Tibial artery (tissue), 4 donors: ENCODE measurements at regions not wholly inside any gene's neighbourhood (a gene's known extent, or its start where the extent isn't known, plus 50 kb on each side); places are given as distances from the start of the nearest gene placed in this dataset.

Experiments used
- DNase-seq, 2 donors: peaks; one replicate each; pipeline ENCODE4 v3.0.0-alpha.2; 2019
- H3K27ac ChIP-seq, 2 donors: fragments of 200-600 bp; sonication (generic) in 1 of 2; 1 replicate in 1 of 2; 2 replicates in 1 of 2; pipeline ENCODE4 v1.5.1; 2018 to 2019; ENCODE audit warnings: mild to moderate bottlenecking in 1 of 2
- H3K27me3 ChIP-seq, 2 donors: fragments of 200-600 bp; sonication (generic) in 1 of 2; one replicate each; pipeline versions ENCODE4 v1.5.1 to v1.6.0; 2016 to 2019
- H3K36me3 ChIP-seq, 3 donors: fragments of 200-600 bp; sonication (generic) in 2 of 3; one replicate each; pipeline ENCODE4 v1.5.1; 2016 to 2019; ENCODE audit warnings: mild to moderate bottlenecking in 2 of 3
- H3K4me1 ChIP-seq, 4 donors: fragments of 200-600 bp; sonication (generic) in 2 of 4; 1 replicate in 3 of 4; 2 replicates in 1 of 4; pipeline ENCODE4 v1.5.1; 2016 to 2019
- H3K4me3 ChIP-seq, 2 donors: fragments of 200-600 bp; sonication (generic) in 1 of 2; 1 replicate in 1 of 2; 2 replicates in 1 of 2; pipeline ENCODE4 v1.5.1; 2018 to 2019; ENCODE audit warnings: mild to moderate bottlenecking in 2 of 2
- H3K9me3 ChIP-seq, 3 donors: fragments of 200-600 bp; sonication (generic) in 1 of 3; one replicate each; pipeline ENCODE4 v1.5.1; 2016 to 2019
- CTCF ChIP-seq, 2 experiments: fragments of 200-600 bp in 1 of 2; fragments of 450-650 bp in 1 of 2; IDR thresholded peaks; one replicate each; pipeline ENCODE4 v1.5.1; 2017 to 2019; ENCODE audit warnings: antibody characterized with exemption in 2 of 2, mild to moderate bottlenecking in 1 of 2, moderate library complexity in 1 of 2
- intact Hi-C: fragments of 100-400 bp; cut with DNase I; formaldehyde crosslinking; loops from one replicate; pipeline ENCODE4 v1.15.0; 2023; ENCODE audit warnings: low total_unique reads

GRCh38 chr2:240256704-240257637, 116.5 kb upstream of the OTOS start:
- no peaks in the 10 kb centered on the region for H3K36me3 ChIP-seq
- no peak for TF ChIP-seq CTCF (IDR thresholded peaks at IDR 0.05)
- H3K4me1 ChIP-seq = peaks cover 5 to 43% (median 36%) of the 10 kb centered on the region in 4 donors
- H3K4me3 ChIP-seq = no peak overlapping the region
- intact Hi-C loops = no loop called here
- DNase-seq = no peak
- no peaks in the 10 kb centered on the region for H3K27me3 ChIP-seq
- no peaks in the 10 kb centered on the region for H3K9me3 ChIP-seq
- peak overlapping the region in 1 of 2 donors; percentile 99 for H3K27ac ChIP-seq

GRCh38 chr2:240257940-240258580, 117.6 kb upstream of the OTOS start:
- DNase-seq = peak in 1 of 2 donors; percentile 62
- H3K27ac ChIP-seq = peak overlapping the region; percentile 90 to 99
- no peaks in the 10 kb centered on the region for H3K27me3 ChIP-seq
- intact Hi-C loops = no loop called here
- no peak overlapping the region for H3K4me3 ChIP-seq
- H3K4me1 ChIP-seq = peaks cover 5 to 32% (median 27%) of the 10 kb centered on the region in 4 donors
- TF ChIP-seq CTCF (IDR thresholded peaks at IDR 0.05) = no peak
- H3K9me3 ChIP-seq = peaks cover 0 to 6% (median 0%) of the 10 kb centered on the region in 3 donors
- no peaks in the 10 kb centered on the region for H3K36me3 ChIP-seq

- H3K9me3 ChIP-seq = peaks cover 0 to 6% (median 0%) of the 10 kb centered on the region in 3 donors
- intact Hi-C loops = no loop called here
- peak in 1 of 2 donors; percentile 61 for DNase-seq
- no peaks in the 10 kb centered on the region for H3K27me3 ChIP-seq
- no peak overlapping the region for H3K4me3 ChIP-seq
- peaks cover 5 to 32% (median 26%) of the 10 kb centered on the region in 4 donors for H3K4me1 ChIP-seq
- H3K27ac ChIP-seq = peak overlapping the region; percentile 90 to 99
- no peak for TF ChIP-seq CTCF (IDR thresholded peaks at IDR 0.05)
- H3K36me3 ChIP-seq = no peaks in the 10 kb centered on the region
Observed at GRCh38 chr2:240258685-240259084, 118.2 kb upstream of the OTOS start.

- peak in 1 of 2 experiments; percentile 22 for TF ChIP-seq CTCF (IDR thresholded peaks at IDR 0.05)
- Histone ChIP-seq H3K4me3 (peak overlapping the region in 1 of 2 donors; percentile 19), H3K4me1 (peaks cover 5 to 32% (median 26%) of the 10 kb centered on the region in 4 donors), H3K9me3 (peaks cover 0 to 6% (median 0%) of the 10 kb centered on the region in 3 donors), H3K27ac (peak overlapping the region; percentile 90 to 99), H3K27me3 (no peaks in the 10 kb centered on the region), H3K36me3 (no peaks in the 10 kb centered on the region)
- intact Hi-C loops = no loop called here
- DNase-seq = peak; percentile 82 to 96
Observed at GRCh38 chr2:240259201-240259923, 118.9 kb upstream of the OTOS start.

- H3K4me1 ChIP-seq = peaks cover 5 to 32% (median 26%) of the 10 kb centered on the region in 4 donors
- peak overlapping the region in 1 of 2 donors; percentile 19 for H3K4me3 ChIP-seq
- peaks cover 0 to 6% (median 0%) of the 10 kb centered on the region in 3 donors for H3K9me3 ChIP-seq
- TF ChIP-seq CTCF (IDR thresholded peaks at IDR 0.05) = no peak
- peak in 1 of 2 donors; percentile 64 for DNase-seq
- H3K36me3 ChIP-seq = no peaks in the 10 kb centered on the region
- H3K27ac ChIP-seq = peak overlapping the region; percentile 90 to 99
- intact Hi-C loops = no loop called here
- H3K27me3 ChIP-seq = no peaks in the 10 kb centered on the region
Observed at GRCh38 chr2:240259924-240260529, 119.6 kb upstream of the OTOS start.
